T-helper 22 cell (primary cell): ENCODE measurements at regions not wholly inside any gene's neighbourhood (a gene's known extent, or its start where the extent isn't known, plus 50 kb on each side); places are given as distances from the start of the nearest gene placed in this dataset.

Experiments
- DNase-seq: peaks from one replicate; pipeline ENCODE4 v3.0.0-alpha.2; 2020; ENCODE audit warnings: low read depth

DNA sequence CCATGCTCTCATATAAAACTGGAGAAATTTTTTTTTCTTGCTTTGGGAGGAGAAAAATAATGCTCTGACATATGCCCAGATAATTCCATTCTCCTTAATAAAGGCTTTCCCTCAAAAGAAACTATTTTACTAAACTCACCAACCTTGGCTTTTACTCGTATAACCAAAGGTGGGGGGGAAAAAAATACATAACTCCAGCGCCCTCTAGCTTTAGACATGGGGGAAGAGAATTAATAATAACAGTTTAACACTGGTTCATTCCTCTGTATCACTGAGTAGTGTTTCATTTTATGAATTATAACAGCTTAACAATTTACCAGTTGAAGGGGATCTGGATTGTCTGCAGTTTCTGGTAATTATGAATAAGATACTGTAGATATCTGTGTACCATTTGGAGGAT, 1226.1 kb downstream of the GRIK2 start:
- DNase-seq: no peak

DNA sequence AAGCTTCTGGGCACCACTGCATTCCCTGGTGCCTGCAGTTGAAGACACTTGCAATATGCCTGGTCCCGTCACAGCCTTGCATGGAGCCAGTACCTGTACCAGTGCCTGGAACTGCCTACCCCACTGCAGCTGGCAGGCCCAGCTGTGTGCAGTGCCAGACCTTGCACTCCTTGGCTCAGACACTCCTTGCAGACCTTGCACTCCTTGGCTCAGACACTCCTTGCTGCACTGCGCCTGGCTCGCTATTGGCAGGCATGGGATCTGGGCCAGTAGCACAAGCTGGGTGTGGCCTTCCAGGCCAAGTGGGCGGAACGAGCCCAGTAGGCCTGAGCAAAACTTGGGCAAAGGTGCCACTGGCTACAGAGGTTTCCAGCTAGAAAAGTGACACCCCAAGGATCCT, 1189.1 kb downstream of the GRIK2 start:
- no peak for DNase-seq

DNA sequence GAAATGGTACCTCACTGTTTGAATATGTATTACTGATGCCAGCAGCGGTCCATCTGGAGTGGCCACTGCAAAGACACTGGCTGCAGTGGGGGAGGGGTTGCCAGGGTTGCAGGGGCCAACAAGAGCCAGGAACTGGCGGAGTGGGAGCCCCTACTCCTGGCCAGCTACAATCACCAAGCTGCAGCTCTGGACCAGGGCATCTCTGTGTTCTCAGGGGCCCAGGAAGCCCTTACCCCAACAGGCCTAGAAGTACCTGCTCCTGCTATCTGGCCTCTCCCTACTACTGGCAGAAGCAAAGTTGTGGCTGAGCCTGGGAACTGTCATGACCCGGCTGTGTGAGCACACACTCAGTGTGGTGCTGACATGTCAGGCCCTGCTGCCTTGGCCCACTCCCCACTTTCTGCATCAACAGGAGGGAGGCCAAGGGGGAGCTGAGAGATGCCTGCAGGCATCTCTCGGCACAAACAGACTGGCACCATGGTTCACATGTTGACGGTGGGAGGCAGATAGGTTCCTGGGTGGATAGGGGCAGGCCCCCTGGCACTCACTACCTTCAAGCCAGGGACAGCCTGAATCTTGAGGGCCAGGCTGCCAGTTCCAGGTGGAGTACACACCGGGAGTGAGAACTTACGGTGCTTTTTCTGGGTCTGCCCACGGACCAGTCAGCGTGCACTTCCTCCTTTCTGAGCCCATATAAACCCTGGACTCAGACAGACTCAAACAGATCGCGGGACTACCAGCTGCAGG, 1188.0 kb downstream of the GRIK2 start:
- DNase-seq: no peak

GRCh38 chr6:102571236-102571908, 1177.9 kb downstream of the GRIK2 start:
- DNase-seq: no peak

DNA sequence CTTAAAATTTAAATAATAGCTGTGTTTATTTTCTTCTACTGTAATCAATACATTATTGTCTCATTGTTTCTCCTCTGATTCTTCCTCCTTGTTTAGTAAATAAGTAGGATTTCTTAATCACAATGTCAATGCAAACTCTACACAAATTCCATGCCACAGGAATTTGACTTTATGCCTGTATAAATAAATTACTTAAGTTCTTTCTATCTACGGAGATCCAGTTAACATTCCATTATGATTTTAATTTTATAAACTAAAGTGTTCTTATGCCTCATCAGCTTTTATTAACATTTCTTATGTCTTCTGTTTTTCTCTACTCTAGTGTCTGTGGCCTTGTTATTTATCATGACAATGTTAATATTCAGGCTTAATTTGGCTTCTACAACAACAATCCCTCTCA, 1169.2 kb downstream of the GRIK2 start:
- DNase-seq: no peak

- DNase-seq: no peak
These were observed 1159.7 kb downstream of the GRIK2 start for GRCh38 chr6:102553214-102553613.

DNA sequence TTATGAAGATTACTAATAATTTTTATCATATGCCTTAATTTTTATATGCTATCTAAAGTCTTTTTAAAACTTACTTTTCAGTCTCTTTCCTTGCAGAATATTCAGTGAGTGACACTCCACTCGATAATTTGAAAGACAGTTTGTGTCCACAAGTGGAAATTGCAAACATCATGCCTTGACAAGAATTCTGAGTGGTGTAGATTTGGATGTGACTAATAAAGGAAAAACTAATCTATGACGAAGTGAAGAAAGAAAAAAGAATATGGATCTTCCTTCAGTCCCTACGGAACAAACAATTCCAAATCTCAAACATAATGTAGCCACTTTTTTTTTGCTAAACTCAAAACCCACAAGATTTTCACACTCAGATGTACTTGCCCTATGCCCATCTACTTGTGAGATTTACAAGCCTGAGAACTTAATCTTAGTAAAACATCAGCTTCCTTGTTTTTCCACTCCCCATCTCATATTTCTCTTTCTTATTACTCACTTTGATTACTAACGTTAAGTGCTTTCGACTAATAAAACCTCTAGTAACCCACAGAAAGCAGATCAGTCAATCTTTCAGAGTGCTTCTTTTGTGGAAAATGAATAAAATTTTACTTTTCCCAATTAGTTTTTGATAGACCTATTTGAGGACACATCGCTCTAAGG, 1155.8 kb downstream of the GRIK2 start:
- DNase-seq: no peak

DNA sequence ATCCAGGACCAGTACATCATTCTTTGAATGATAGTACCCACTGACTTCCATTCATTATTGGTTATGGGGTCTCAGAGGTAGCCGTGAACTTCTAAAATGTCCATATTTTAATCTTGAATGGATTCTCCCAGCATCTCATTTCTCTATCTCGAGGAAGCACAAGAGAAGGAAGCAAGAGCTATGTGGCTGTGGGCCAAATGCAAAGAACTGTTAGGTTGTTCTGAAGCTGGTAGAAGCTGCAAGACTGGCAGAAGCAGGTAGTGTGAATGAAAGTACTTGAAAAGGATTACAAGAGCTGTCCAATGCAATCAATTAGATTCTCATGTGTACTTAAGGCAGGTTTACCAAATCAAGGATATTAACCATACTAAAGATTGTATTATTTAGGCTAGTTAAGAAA, 1131.8 kb downstream of the GRIK2 start:
- no peak for DNase-seq

DNA sequence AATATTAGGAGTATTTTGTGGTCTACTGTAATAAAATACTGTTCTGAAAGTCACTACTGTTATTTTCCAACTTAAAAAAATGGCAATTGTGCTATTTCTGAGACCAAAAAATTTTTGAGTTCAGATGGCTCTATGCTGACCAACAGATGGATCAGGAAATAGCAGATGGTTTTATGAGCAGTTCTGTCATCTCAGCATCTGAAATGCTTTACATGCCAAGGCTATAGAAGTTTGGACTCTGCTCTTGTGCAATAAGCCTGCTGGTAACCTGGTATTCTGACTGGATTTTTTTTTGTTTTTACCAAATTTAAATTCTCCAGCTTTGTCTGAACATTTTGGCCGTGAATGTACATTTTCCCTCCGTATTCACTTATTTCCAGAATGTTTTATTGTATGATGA, 1127.5 kb downstream of the GRIK2 start:
- DNase-seq: no peak

- no peak for DNase-seq
These were observed 1124.0 kb downstream of the GRIK2 start for GRCh38 chr6:102517506-102517905.

DNA sequence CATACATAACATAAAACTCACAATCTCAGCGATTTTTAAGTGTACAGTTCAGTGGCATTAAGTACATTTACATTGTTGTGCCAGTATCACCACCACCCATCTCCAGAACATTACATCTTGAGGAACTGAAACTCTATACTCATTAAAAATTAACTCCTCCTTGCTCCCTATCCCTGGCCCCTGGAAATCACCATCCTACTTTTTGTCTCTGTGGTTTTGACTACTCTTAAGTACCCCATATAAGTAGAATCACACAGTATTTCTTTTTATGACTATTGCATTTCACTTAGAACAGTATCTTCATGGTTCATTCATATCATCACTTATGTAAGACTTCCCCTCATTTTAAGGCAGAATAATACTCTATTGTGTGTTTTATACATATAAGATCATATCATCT, 1108.1 kb downstream of the GRIK2 start:
- no peak for DNase-seq

GRCh38 chr6:102494808-102495207, 1101.3 kb downstream of the GRIK2 start:
- DNase-seq: no peak

- no peak for DNase-seq
These were observed 1100.0 kb downstream of the GRIK2 start for GRCh38 chr6:102493485-102493884.

- DNase-seq: no peak
These were observed 1095.2 kb downstream of the GRIK2 start for GRCh38 chr6:102488729-102489128.

- no peak for DNase-seq
These were observed 1092.0 kb downstream of the GRIK2 start for GRCh38 chr6:102485480-102485879.

- DNase-seq: no peak
These were observed 1080.7 kb downstream of the GRIK2 start for GRCh38 chr6:102474041-102474807.

GRCh38 chr6:102458990-102459389, 1065.5 kb downstream of the GRIK2 start:
- DNase-seq: no peak

GRCh38 chr6:102438171-102438570, 1044.7 kb downstream of the GRIK2 start:
- no peak for DNase-seq

DNA sequence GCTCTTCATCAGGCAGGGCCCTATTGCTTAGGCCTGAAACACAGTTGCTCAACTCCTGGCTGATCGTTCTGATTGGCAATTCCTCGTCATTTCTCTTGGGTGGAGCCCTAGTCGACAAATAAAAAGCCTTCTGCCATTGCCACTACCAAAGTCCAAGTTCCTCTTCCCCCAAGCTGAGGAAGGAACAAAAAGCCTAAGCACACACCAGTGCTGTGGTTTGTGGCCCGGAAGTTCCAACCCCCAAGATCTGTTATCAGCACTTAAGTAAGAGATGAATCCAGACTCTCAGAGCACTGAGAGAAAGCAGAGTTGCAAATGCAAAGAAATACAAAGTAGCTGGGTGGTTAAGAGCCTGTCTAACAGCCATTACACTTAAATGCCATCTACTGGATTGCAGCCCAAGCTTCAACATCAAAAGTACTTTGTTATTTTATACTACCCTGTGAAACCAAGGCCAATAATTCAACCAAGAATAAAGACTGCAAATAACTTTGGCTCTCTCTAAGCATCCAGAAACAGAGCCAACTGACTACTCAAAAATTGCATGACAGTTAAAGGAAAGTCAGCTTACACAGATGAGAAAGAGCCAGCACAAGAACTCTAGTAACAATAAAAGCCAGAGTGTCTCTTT, 1024.0 kb downstream of the GRIK2 start:
- no peak for DNase-seq

DNA sequence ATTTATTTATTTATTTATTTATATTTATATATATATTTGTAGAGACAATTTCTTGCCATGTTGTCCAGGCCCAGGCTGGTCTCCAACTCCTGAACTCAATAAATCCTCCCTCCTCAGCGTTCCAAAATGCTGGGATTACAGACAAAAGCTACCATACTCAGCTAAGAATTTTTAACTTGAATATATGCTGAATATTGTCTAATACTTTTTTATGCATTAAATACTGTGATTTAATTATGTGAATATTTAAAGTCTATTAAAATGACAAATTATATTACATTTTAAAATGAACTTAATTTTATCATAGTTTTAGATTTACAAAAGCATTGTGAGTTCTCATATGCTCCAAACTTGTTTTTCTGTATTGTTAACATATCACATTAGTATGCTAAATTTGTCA, 1022.4 kb downstream of the GRIK2 start:
- DNase-seq: no peak

- no peak for DNase-seq
These were observed 1018.3 kb downstream of the GRIK2 start for GRCh38 chr6:102411796-102412195.
